ENCODE measurements at regions not wholly inside any gene's neighbourhood (a gene's known extent, or its start where the extent isn't known, plus 50 kb on each side); places are given as distances from the start of the nearest gene placed in this dataset.

- H3K4me1 Mint-ChIP-seq: no peaks in the 10 kb centered on the region
- no peaks in the 10 kb centered on the region; the same call in none of the 2 replicates for H3K27me3 Mint-ChIP-seq (ENCODE audit: low read depth)
- POLR2A ChIA-PET: no interaction called here
- TF ChIP-seq AFF4 (CRISPR knock-in tag; IDR thresholded peaks at IDR 0.05; ENCODE audit: borderline replicate concordance): no peak
- TF ChIP-seq CBFB (CRISPR knock-in tag; IDR thresholded peaks at IDR 0.05; ENCODE audit: low read depth): no peak
- TF ChIP-seq GTF2I (CRISPR knock-in tag; conservative IDR thresholded peaks at IDR 0.05): no peak
- no peak for TF ChIP-seq ATF1 (CRISPR knock-in tag; IDR thresholded peaks at IDR 0.05)
- TF ChIP-seq ESRRA (CRISPR knock-in tag; IDR thresholded peaks at IDR 0.05; ENCODE audit: borderline replicate concordance): no peak
- no peak for TF ChIP-seq ZMAT4 (CRISPR knock-in tag; IDR thresholded peaks at IDR 0.05)
- no peak for TF ChIP-seq ERG (CRISPR knock-in tag; IDR thresholded peaks at IDR 0.05)
- no peak for TF ChIP-seq ZBTB21 (CRISPR knock-in tag; IDR thresholded peaks at IDR 0.05; ENCODE audit: borderline replicate concordance)
- TF ChIP-seq ZNF317 (CRISPR knock-in tag; IDR thresholded peaks at IDR 0.05; ENCODE audit: borderline replicate concordance, low read depth): no peak
- no peak overlapping the region for H3K4me3 Mint-ChIP-seq
- H3K36me3 Mint-ChIP-seq: peaks cover 57% of the 10 kb centered on the region
- ATAC-seq (no peak), DNase-seq (ENCODE audit: low spot score) (no peak)
- peaks cover 71% of the 10 kb centered on the region for H3K9me3 Mint-ChIP-seq
- CTCF ChIA-PET: no interaction called here
- no peak overlapping the region for H3K27ac Mint-ChIP-seq
Observed at GRCh38 chr2:6679471-6679870, 186.2 kb downstream of the CMPK2 start.

DNA sequence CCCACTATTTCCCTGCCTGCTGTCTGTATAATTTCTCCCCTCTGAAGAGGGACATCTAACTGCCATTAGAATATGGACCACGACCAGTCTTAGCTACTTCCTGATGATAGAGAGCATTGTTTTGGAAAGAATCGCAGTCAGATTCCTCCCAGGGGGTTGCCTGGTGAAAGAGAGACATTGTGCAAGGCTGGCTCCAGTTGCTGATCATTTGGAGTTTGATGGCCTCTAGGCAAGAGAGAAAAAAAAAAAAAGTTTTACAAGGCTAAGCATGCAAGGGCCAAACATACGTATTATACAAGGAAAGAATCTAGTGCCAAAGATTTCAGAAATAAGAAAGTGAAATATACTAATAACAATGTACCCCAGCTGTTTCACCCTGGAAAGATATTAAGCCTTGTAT is 182.2 kb downstream of the CMPK2 start:
- no peak for TF ChIP-seq CREB1 (CRISPR knock-in tag; IDR thresholded peaks at IDR 0.05)
- TF ChIP-seq, protein P1, sequence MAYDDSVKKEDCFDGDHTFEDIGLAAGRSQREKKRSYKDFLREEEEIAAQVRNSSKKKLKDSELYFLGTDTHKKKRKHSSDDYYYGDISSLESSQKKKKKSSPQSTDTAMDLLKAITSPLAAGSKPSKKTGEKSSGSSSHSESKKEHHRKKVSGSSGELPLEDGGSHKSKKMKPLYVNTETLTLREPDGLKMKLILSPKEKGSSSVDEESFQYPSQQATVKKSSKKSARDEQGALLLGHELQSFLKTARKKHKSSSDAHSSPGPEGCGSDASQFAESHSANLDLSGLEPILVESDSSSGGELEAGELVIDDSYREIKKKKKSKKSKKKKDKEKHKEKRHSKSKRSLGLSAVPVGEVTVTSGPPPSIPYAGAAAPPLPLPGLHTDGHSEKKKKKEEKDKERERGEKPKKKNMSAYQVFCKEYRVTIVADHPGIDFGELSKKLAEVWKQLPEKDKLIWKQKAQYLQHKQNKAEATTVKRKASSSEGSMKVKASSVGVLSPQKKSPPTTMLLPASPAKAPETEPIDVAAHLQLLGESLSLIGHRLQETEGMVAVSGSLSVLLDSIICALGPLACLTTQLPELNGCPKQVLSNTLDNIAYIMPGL (CRISPR knock-in tag; IDR thresholded peaks at IDR 0.05): no peak
- no peak for TF ChIP-seq ZNF423 (CRISPR knock-in tag; IDR thresholded peaks at IDR 0.05)
- TF ChIP-seq, protein P2, sequence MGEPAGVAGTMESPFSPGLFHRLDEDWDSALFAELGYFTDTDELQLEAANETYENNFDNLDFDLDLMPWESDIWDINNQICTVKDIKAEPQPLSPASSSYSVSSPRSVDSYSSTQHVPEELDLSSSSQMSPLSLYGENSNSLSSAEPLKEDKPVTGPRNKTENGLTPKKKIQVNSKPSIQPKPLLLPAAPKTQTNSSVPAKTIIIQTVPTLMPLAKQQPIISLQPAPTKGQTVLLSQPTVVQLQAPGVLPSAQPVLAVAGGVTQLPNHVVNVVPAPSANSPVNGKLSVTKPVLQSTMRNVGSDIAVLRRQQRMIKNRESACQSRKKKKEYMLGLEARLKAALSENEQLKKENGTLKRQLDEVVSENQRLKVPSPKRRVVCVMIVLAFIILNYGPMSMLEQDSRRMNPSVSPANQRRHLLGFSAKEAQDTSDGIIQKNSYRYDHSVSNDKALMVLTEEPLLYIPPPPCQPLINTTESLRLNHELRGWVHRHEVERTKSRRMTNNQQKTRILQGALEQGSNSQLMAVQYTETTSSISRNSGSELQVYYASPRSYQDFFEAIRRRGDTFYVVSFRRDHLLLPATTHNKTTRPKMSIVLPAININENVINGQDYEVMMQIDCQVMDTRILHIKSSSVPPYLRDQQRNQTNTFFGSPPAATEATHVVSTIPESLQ (CRISPR knock-in tag; IDR thresholded peaks at IDR 0.05): no peak
- TF ChIP-seq GTF2I (CRISPR knock-in tag; conservative IDR thresholded peaks at IDR 0.05): no peak
- ATAC-seq (no peak), DNase-seq (ENCODE audit: low spot score) (no peak)
- Mint-ChIP-seq H3K4me1 (no peaks in the 10 kb centered on the region), H3K27ac (no peak overlapping the region), H3K9me3 (peaks cover 84% of the 10 kb centered on the region), H3K27me3 (ENCODE audit: low read depth) (no peaks in the 10 kb centered on the region; the same call in 1 of the 2 replicates), H3K4me3 (no peak overlapping the region), H3K36me3 (peaks cover 71% of the 10 kb centered on the region)
- POLR2A ChIA-PET: no interaction called here
- CTCF ChIA-PET: no interaction called here

DNA sequence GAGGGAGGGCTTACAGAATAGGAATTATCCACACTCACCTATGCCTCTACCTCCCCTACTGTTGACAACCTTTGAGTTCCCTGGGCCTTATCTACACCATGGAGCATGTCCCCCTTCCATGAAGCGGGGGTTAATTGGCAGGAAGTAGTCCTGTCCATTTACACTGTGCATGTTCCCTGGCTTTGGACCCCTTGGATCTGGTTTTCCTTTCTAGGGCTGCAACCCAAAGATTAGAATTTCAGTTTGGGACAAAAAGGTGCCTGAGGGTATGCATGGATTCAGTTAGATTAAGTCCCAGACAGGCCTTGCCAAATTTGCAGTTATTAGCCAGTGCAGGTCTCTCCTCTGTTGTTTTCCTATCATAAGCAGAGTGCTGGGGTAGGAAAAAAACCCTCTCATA is 180.3 kb downstream of the CMPK2 start:
- DNase-seq (ENCODE audit: low spot score): no peak
- H3K27me3 Mint-ChIP-seq (ENCODE audit: low read depth): no peaks in the 10 kb centered on the region; the same call in 1 of the 2 replicates
- H3K4me3 Mint-ChIP-seq: no peak overlapping the region
- no peak for ATAC-seq
- H3K4me1 Mint-ChIP-seq: no peaks in the 10 kb centered on the region
- POLR2A ChIA-PET: no interaction called here
- CTCF ChIA-PET: no interaction called here
- peaks cover 64% of the 10 kb centered on the region for H3K36me3 Mint-ChIP-seq
- H3K27ac Mint-ChIP-seq: no peak overlapping the region
- peaks cover 76% of the 10 kb centered on the region for H3K9me3 Mint-ChIP-seq
- TF ChIP-seq, protein P3, sequence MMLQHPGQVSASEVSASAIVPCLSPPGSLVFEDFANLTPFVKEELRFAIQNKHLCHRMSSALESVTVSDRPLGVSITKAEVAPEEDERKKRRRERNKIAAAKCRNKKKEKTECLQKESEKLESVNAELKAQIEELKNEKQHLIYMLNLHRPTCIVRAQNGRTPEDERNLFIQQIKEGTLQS (CRISPR knock-in tag; conservative IDR thresholded peaks at IDR 0.05): no peak
- TF ChIP-seq ERG (CRISPR knock-in tag; IDR thresholded peaks at IDR 0.05) (no peak), FOXJ3 (CRISPR knock-in tag; IDR thresholded peaks at IDR 0.05; ENCODE audit: borderline replicate concordance) (no peak), TCF7 (CRISPR knock-in tag; IDR thresholded peaks at IDR 0.05; ENCODE audit: low read depth) (no peak)
- TF ChIP-seq, protein P4, sequence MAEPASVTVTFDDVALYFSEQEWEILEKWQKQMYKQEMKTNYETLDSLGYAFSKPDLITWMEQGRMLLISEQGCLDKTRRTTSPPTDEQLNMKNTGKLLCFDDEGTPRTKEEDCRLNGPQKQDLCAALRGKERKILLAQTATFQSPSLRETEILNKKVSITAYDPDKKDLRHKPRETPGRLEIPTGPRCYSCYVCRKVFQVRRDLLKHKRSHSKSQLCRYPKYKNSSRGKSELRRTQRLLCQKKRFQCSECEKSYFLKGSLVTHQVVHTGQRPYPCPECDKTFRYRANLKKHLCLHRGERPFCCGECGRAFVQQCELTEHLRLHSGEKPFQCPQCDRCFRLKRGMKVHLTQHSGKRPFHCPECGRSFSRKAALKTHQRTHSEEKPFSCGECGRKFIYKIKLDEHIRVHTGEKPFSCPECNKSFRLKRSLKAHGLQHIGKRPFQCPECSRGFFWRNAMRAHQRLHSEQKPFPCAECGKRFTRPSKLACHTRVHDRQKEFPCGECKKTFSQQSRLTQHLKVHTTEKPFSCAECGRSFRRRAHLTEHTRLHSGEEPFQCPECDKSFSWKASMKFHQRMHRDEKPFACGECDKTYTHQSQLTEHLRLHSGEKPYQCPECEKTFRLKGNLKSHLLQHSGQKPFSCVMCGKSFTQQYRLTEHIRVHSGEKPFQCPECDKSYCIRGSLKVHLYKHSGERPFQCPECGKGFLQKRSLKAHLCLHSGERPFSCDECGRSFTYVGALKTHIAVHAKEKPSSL (CRISPR knock-in tag; conservative IDR thresholded peaks at IDR 0.05): no peak
- TF ChIP-seq, protein P5, sequence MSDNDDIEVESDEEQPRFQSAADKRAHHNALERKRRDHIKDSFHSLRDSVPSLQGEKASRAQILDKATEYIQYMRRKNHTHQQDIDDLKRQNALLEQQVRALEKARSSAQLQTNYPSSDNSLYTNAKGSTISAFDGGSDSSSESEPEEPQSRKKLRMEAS (CRISPR knock-in tag; IDR thresholded peaks at IDR 0.05): no peak

Measured in WTC11 (cell line).